ENCODE measurements at regions not wholly inside any gene's neighbourhood (a gene's known extent, or its start where the extent isn't known, plus 50 kb on each side); places are given as distances from the start of the nearest gene placed in this dataset.

DNA sequence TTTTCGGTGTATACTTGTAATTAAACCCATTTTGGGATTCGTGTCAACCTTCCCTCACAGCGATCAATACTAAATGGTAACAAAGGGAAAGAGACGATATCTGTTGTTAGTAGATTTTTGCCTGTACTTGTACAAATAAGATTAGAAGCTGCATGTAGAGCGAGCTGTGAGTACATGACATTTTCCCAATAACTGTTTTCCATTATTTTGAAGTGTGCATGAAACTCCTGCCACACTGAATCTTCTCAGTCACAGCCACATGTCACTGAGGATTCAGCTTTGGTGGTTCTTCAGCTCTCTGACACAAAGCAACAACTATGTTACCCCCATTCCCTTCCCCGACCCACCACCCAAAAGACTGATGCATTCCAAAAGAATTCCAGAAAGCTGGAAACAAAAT lies 685.6 kb downstream of the EFNA5 start:
- TF ChIP-seq, protein P1, sequence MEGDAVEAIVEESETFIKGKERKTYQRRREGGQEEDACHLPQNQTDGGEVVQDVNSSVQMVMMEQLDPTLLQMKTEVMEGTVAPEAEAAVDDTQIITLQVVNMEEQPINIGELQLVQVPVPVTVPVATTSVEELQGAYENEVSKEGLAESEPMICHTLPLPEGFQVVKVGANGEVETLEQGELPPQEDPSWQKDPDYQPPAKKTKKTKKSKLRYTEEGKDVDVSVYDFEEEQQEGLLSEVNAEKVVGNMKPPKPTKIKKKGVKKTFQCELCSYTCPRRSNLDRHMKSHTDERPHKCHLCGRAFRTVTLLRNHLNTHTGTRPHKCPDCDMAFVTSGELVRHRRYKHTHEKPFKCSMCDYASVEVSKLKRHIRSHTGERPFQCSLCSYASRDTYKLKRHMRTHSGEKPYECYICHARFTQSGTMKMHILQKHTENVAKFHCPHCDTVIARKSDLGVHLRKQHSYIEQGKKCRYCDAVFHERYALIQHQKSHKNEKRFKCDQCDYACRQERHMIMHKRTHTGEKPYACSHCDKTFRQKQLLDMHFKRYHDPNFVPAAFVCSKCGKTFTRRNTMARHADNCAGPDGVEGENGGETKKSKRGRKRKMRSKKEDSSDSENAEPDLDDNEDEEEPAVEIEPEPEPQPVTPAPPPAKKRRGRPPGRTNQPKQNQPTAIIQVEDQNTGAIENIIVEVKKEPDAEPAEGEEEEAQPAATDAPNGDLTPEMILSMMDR (IDR thresholded peaks at IDR 0.05; ENCODE audit: poor library complexity): no peak
- TF ChIP-seq EZH2phosphoT487 (IDR thresholded peaks at IDR 0.05; ENCODE audit: low read depth, severe bottlenecking, unreplicated experiment) (no peak), EZH2 (IDR thresholded peaks at IDR 0.05; ENCODE audit: borderline replicate concordance) (no peak)
